AG04450 (cell line): ENCODE measurements at regions not wholly inside any gene's neighbourhood (a gene's known extent, or its start where the extent isn't known, plus 50 kb on each side); places are given as distances from the start of the nearest gene placed in this dataset.

Experiments used
- CTCF ChIA-PET: fragments of 300-600, 350-600 bp; formaldehyde crosslinking; extraction: SDS; loops from one replicate; lab custom pipeline; 2022; ENCODE audit warnings: antibody characterized with exemption, inconsistent platforms; lab: Charles Lee
- POLR2A ChIA-PET: fragments of 350-600 bp; formaldehyde crosslinking; extraction: SDS; loops from one replicate; lab custom pipeline; 2021; ENCODE audit warnings: antibody characterized with exemption, inconsistent platforms; lab: Yijun Ruan, JAX
- DNase-seq: peaks from one replicate; pipeline ENCODE4 v3.0.0-alpha.2; 2011; ENCODE audit warnings: low read depth, low spot score
- H3K27ac ChIP-seq: one replicate; pipeline ENCODE4 v1.5.1; 2012; ENCODE audit warnings: low read depth, low read length, control low read depth
- H3K27me3 ChIP-seq: one replicate; pipeline ENCODE4 v1.6.0; 2012; ENCODE audit warnings: low read length; ENCODE audit not compliant: control insufficient read depth, insufficient read depth
- H3K4me3 ChIP-seq: 2 replicates; pipeline ENCODE4 v1.5.1; 2011; ENCODE audit warnings: mild to moderate bottlenecking, low read depth, low read length, control low read depth
- H3K9me3 ChIP-seq: 2 replicates; pipeline ENCODE4 v1.5.1; 2012; ENCODE audit warnings: low read length; ENCODE audit not compliant: control insufficient read depth, insufficient read depth
- TF ChIP-seq, protein P1 (sequence below): IDR thresholded peaks from 2 replicates; pipeline ENCODE4 v1.5.1; 2011; ENCODE audit warnings: low read depth, low read length, control low read depth, inconsistent platforms

GRCh38 chr6:163841326-163841725 is 426.8 kb downstream of the QKI start:
- peaks cover 6% of the 10 kb centered on the region for H3K9me3 ChIP-seq
- no peak overlapping the region for H3K4me3 ChIP-seq
- no peak for DNase-seq
- POLR2A ChIA-PET: no interaction called here
- no peak overlapping the region for H3K27ac ChIP-seq
- CTCF ChIA-PET: no interaction called here
- H3K27me3 ChIP-seq: no peaks in the 10 kb centered on the region
- TF ChIP-seq, protein P1, sequence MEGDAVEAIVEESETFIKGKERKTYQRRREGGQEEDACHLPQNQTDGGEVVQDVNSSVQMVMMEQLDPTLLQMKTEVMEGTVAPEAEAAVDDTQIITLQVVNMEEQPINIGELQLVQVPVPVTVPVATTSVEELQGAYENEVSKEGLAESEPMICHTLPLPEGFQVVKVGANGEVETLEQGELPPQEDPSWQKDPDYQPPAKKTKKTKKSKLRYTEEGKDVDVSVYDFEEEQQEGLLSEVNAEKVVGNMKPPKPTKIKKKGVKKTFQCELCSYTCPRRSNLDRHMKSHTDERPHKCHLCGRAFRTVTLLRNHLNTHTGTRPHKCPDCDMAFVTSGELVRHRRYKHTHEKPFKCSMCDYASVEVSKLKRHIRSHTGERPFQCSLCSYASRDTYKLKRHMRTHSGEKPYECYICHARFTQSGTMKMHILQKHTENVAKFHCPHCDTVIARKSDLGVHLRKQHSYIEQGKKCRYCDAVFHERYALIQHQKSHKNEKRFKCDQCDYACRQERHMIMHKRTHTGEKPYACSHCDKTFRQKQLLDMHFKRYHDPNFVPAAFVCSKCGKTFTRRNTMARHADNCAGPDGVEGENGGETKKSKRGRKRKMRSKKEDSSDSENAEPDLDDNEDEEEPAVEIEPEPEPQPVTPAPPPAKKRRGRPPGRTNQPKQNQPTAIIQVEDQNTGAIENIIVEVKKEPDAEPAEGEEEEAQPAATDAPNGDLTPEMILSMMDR: no peak

DNA sequence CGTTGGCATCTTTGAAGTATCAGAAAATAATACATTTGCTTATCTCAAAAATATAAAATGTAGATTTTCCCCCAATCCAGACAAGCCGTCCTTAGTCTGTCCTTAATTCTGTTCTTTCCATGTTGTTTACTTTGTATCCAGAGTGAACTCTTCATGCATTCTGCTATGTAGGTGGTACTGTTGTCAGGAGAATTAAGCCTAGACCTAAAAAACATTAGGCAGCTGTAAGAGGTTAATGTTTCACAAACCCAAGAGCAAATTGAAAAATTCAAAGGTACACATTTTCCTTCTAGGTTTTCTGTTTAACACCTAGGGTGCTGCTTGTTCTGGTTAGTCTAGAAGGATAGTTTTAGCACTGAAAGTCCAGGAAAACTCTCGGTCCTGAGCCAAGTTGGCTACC is 426.4 kb downstream of the QKI start:
- H3K9me3 ChIP-seq: peaks cover 6% of the 10 kb centered on the region
- TF ChIP-seq, protein P1: no peak
- CTCF ChIA-PET: no interaction called here
- no peak overlapping the region for H3K4me3 ChIP-seq
- POLR2A ChIA-PET: no interaction called here
- H3K27me3 ChIP-seq: no peaks in the 10 kb centered on the region
- H3K27ac ChIP-seq: no peak overlapping the region
- DNase-seq: no peak

GRCh38 chr6:163839296-163839695 is 424.8 kb downstream of the QKI start:
- no peak overlapping the region for H3K27ac ChIP-seq
- TF ChIP-seq, protein P1: no peak
- no peaks in the 10 kb centered on the region for H3K27me3 ChIP-seq
- no peak for DNase-seq
- no peak overlapping the region for H3K4me3 ChIP-seq
- ChIA-PET CTCF (no interaction called here), POLR2A (no interaction called here)
- H3K9me3 ChIP-seq: peaks cover 13% of the 10 kb centered on the region

- H3K9me3 ChIP-seq: peaks cover 17% of the 10 kb centered on the region
- ChIA-PET CTCF (interaction anchor here (0.7 kb wide), 1 partner anchor 38 kb away, joined by 3 read pairs; no protein-coding TSS in a partner anchor), POLR2A (interaction anchor here (0.5 kb wide), 1 partner anchor 29 kb away, joined by 3 read pairs; no protein-coding TSS in a partner anchor)
- no peaks in the 10 kb centered on the region for H3K27me3 ChIP-seq
- H3K27ac ChIP-seq: no peak overlapping the region
- DNase-seq: no peak
- TF ChIP-seq, protein P1: no peak
- H3K4me3 ChIP-seq: peak overlapping the region; percentile 27; the same call in 1 of the 2 replicates
These were observed 423.3 kb downstream of the QKI start for GRCh38 chr6:163837691-163838431.

DNA sequence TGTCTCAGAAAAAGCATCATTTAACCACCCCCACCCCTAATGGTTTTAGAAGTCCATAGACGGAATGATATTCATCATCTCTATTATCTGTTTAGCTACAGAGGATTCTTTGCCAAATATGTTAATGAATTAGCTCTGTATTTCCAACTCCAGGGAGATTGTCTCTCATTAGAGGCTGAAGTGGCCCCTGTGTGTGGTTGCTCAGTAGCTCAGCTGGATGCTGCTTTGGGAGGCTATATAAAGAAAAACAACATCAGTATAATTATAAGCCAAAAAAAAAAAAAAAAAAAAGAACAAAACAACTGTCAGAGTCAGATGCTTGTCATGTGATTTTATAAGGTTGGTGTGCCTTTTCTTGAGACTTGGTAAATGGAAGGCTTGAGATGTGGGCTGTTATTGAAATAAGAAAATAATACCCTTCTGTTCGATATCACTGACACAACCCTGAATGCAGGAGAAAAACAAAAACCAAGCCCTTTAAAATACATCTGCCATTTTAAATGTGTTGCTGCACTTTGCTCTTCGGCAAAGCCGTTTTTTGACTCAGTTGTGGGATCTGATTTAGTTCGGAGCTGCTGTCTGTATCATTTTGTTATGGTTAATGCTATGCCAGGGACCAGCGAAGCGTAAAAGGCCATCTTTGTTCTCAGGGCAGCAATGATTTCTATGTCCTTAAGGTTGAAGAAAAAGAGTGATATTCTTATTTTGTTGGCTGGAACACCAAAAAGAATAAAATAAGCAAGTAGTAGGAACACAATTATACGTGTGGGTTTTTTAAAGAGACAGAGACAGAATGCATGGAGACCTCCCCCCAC is 422.6 kb downstream of the QKI start:
- DNase-seq: no peak
- no peak overlapping the region for H3K4me3 ChIP-seq
- POLR2A ChIA-PET: interaction anchor here (0.5 kb wide), 1 partner anchor 30 kb away, joined by 3 read pairs; no protein-coding TSS in a partner anchor
- TF ChIP-seq, protein P1: no peak
- H3K27me3 ChIP-seq: no peaks in the 10 kb centered on the region
- CTCF ChIA-PET: interaction anchor here (0.6 kb wide), 1 partner anchor 8 kb away, joined by 5 read pairs; no protein-coding TSS in a partner anchor
- H3K27ac ChIP-seq: no peak overlapping the region
- H3K9me3 ChIP-seq: peaks cover 15% of the 10 kb centered on the region
